Parathyroid adenoma (tissue), 2 donors: ENCODE measurements at regions not wholly inside any gene's neighbourhood (a gene's known extent, or its start where the extent isn't known, plus 50 kb on each side); places are given as distances from the start of the nearest gene placed in this dataset.

Experiments used
- H2AFZ ChIP-seq: fragments of 300-600 bp; sonication (generic); one replicate; pipeline ENCODE4 v1.7.0; 2017; ENCODE audit warnings: antibody characterized with exemption, mild to moderate bottlenecking
- H3K27ac ChIP-seq: fragments of 300-600 bp; sonication (generic); one replicate; pipeline ENCODE4 v1.7.0; 2017
- H3K27me3 ChIP-seq: fragments of 300-600 bp; sonication (generic); one replicate; pipeline ENCODE4 v1.7.0; 2017; ENCODE audit warnings: low read length; ENCODE audit not compliant: control insufficient read depth, insufficient read depth
- H3K36me3 ChIP-seq: fragments of 300-600 bp; sonication (generic); one replicate; pipeline ENCODE4 v1.7.0; 2017; ENCODE audit warnings: low read length; ENCODE audit not compliant: control insufficient read depth, insufficient read depth
- H3K4me1 ChIP-seq: fragments of 300-600 bp; sonication (generic); one replicate; pipeline ENCODE4 v1.7.0; 2017; ENCODE audit warnings: control low read depth
- H3K4me2 ChIP-seq: fragments of 300-600 bp; sonication (generic); one replicate; pipeline ENCODE4 v1.7.0; 2017; ENCODE audit warnings: low read length
- H3K4me3 ChIP-seq: fragments of 300-600 bp; sonication (generic); one replicate; pipeline ENCODE4 v1.7.0; 2017; ENCODE audit warnings: low read depth, low read length
- H3K79me2 ChIP-seq: fragments of 300-600 bp; sonication (generic); one replicate; pipeline ENCODE4 v1.7.0; 2017; ENCODE audit warnings: control low read depth
- H3K9ac ChIP-seq: fragments of 300-600 bp; sonication (generic); one replicate; pipeline ENCODE4 v1.7.0; 2017; ENCODE audit warnings: mild to moderate bottlenecking
- H3K9me3 ChIP-seq: fragments of 300-600 bp; sonication (generic); one replicate; pipeline ENCODE4 v1.7.0; 2017; ENCODE audit warnings: low read length; ENCODE audit not compliant: control insufficient read depth
- CTCF ChIP-seq: fragments of 300-600 bp; sonication (generic); IDR thresholded peaks from one replicate; pipeline ENCODE4 v1.7.0; 2017; ENCODE audit warnings: antibody characterized with exemption, mild to moderate bottlenecking
- donor health status: primary hyperparathyroidism.

- no peaks in the 10 kb centered on the region for H3K27me3 ChIP-seq
- no peak overlapping the region for H3K4me2 ChIP-seq
- no peaks in the 10 kb centered on the region for H3K4me1 ChIP-seq
- no peaks in the 10 kb centered on the region for H3K79me2 ChIP-seq
- no peak overlapping the region for H2AFZ ChIP-seq
- no peak overlapping the region for H3K27ac ChIP-seq
- no peaks in the 10 kb centered on the region for H3K36me3 ChIP-seq
- no peak overlapping the region for H3K4me3 ChIP-seq
- H3K9ac ChIP-seq: no peak overlapping the region
- no peaks in the 10 kb centered on the region for H3K9me3 ChIP-seq
- TF ChIP-seq CTCF: no peak
These were observed 59.6 kb upstream of the TAB3 start for GRCh38 chrX:30948626-30949025.

- Histone ChIP-seq H2AFZ (no peak overlapping the region), H3K9ac (no peak overlapping the region), H3K79me2 (no peaks in the 10 kb centered on the region), H3K36me3 (no peaks in the 10 kb centered on the region), H3K9me3 (no peaks in the 10 kb centered on the region), H3K27me3 (no peaks in the 10 kb centered on the region), H3K4me3 (no peak overlapping the region), H3K4me1 (no peaks in the 10 kb centered on the region), H3K4me2 (no peak overlapping the region), H3K27ac (no peak overlapping the region)
- no peak for TF ChIP-seq CTCF
These were observed 59.0 kb upstream of the TAB3 start for GRCh38 chrX:30948051-30948450.

GRCh38 chrX:30943984-30944383 lies 54.9 kb upstream of the TAB3 start:
- no peak overlapping the region for H3K4me2 ChIP-seq
- H3K9me3 ChIP-seq: no peaks in the 10 kb centered on the region
- no peak overlapping the region for H2AFZ ChIP-seq
- no peak overlapping the region for H3K4me3 ChIP-seq
- H3K27ac ChIP-seq: no peak overlapping the region
- H3K79me2 ChIP-seq: no peaks in the 10 kb centered on the region
- TF ChIP-seq CTCF: no peak
- H3K27me3 ChIP-seq: no peaks in the 10 kb centered on the region
- H3K36me3 ChIP-seq: no peaks in the 10 kb centered on the region
- no peaks in the 10 kb centered on the region for H3K4me1 ChIP-seq
- H3K9ac ChIP-seq: no peak overlapping the region

- TF ChIP-seq CTCF: no peak
- Histone ChIP-seq H2AFZ (no peak overlapping the region), H3K4me1 (no peaks in the 10 kb centered on the region), H3K9ac (no peak overlapping the region), H3K9me3 (no peaks in the 10 kb centered on the region), H3K27me3 (no peaks in the 10 kb centered on the region), H3K36me3 (no peaks in the 10 kb centered on the region), H3K4me3 (no peak overlapping the region), H3K4me2 (no peak overlapping the region), H3K27ac (no peak overlapping the region), H3K79me2 (no peaks in the 10 kb centered on the region)
These were observed 52.8 kb upstream of the TAB3 start for GRCh38 chrX:30941898-30942297.

GRCh38 chrX:30939928-30940327 lies 50.9 kb upstream of the TAB3 start:
- no peaks in the 10 kb centered on the region for H3K79me2 ChIP-seq
- TF ChIP-seq CTCF: no peak
- no peak overlapping the region for H3K4me2 ChIP-seq
- no peaks in the 10 kb centered on the region for H3K36me3 ChIP-seq
- no peaks in the 10 kb centered on the region for H3K9me3 ChIP-seq
- H3K4me1 ChIP-seq: no peaks in the 10 kb centered on the region
- no peak overlapping the region for H2AFZ ChIP-seq
- no peaks in the 10 kb centered on the region for H3K27me3 ChIP-seq
- no peak overlapping the region for H3K27ac ChIP-seq
- H3K4me3 ChIP-seq: no peak overlapping the region
- no peak overlapping the region for H3K9ac ChIP-seq
